ENCODE measurements at regions not wholly inside any gene's neighbourhood (a gene's known extent, or its start where the extent isn't known, plus 50 kb on each side); places are given as distances from the start of the nearest gene placed in this dataset.
A peak's percentile ranks its signal among the peaks of the same experiment; 100 is the strongest.
"Not testable (repeated sequence)": the region's sequence is repeated elsewhere in the genome, so short reads cannot be mapped to it uniquely, and the experiment has no call there.

GRCh38 chr12:83257726-83258125 is 571.0 kb downstream of the TMTC2 start:
- no peak for DNase-seq (ENCODE audit: low read depth, low spot score)

GRCh38 chr12:83256562-83256961 is 569.9 kb downstream of the TMTC2 start:
- no peak for DNase-seq (ENCODE audit: low read depth, low spot score)

GRCh38 chr12:83250866-83251265 is 564.2 kb downstream of the TMTC2 start:
- no peak for DNase-seq (ENCODE audit: low read depth, low spot score)

- no peak for DNase-seq (ENCODE audit: low read depth, low spot score)
Observed at GRCh38 chr12:83245156-83245555, 558.5 kb downstream of the TMTC2 start.

GRCh38 chr12:83244001-83244400 is 557.3 kb downstream of the TMTC2 start:
- DNase-seq (ENCODE audit: low read depth, low spot score): no peak

GRCh38 chr12:83233987-83234386 is 547.3 kb downstream of the TMTC2 start:
- not testable (repeated sequence) for DNase-seq (ENCODE audit: low read depth, low spot score)

- not testable (repeated sequence) for DNase-seq (ENCODE audit: low read depth, low spot score)
Observed at GRCh38 chr12:83226960-83227359, 540.3 kb downstream of the TMTC2 start.

- DNase-seq (ENCODE audit: low read depth, low spot score): no peak
Observed at GRCh38 chr12:83225806-83226205, 539.1 kb downstream of the TMTC2 start.

- no peak for DNase-seq (ENCODE audit: low read depth, low spot score)
Observed at GRCh38 chr12:83224012-83224411, 537.3 kb downstream of the TMTC2 start.

GRCh38 chr12:83220774-83221173 is 534.1 kb downstream of the TMTC2 start:
- no peak for DNase-seq (ENCODE audit: low read depth, low spot score)

GRCh38 chr12:83216230-83216629 is 529.5 kb downstream of the TMTC2 start:
- DNase-seq (ENCODE audit: low read depth, low spot score): no peak

- DNase-seq (ENCODE audit: low read depth, low spot score): no peak
Observed at GRCh38 chr12:83214185-83214584, 527.5 kb downstream of the TMTC2 start.

GRCh38 chr12:83210933-83211332 is 524.2 kb downstream of the TMTC2 start:
- no peak for DNase-seq (ENCODE audit: low read depth, low spot score)

- DNase-seq (ENCODE audit: low read depth, low spot score): no peak
Observed at GRCh38 chr12:83199069-83199468, 512.4 kb downstream of the TMTC2 start.

GRCh38 chr12:83198291-83199015 is 511.7 kb downstream of the TMTC2 start:
- no peak for DNase-seq (ENCODE audit: low read depth, low spot score)

GRCh38 chr12:83197483-83197914 is 510.8 kb downstream of the TMTC2 start:
- DNase-seq (ENCODE audit: low read depth, low spot score): peak; percentile 18

GRCh38 chr12:83196694-83197350 is 510.1 kb downstream of the TMTC2 start:
- DNase-seq (ENCODE audit: low read depth, low spot score): no peak

- DNase-seq (ENCODE audit: low read depth, low spot score): no peak
Observed at GRCh38 chr12:83190631-83191390, 504.1 kb downstream of the TMTC2 start.

- no peak for DNase-seq (ENCODE audit: low read depth, low spot score)
Observed at GRCh38 chr12:83186419-83186818, 499.7 kb downstream of the TMTC2 start.

- no peak for DNase-seq (ENCODE audit: low read depth, low spot score)
Observed at GRCh38 chr12:83185241-83185640, 498.5 kb downstream of the TMTC2 start.

Data from ELF-1 (cell line).